Activated CD8-positive, alpha-beta memory T cell treated with anti-CD3 and anti-CD28 coated beads, Interleukin-2, amount 50 U/mL, for 1 hour (primary cell): ENCODE measurements at regions not wholly inside any gene's neighbourhood (a gene's known extent, or its start where the extent isn't known, plus 50 kb on each side); places are given as distances from the start of the nearest gene placed in this dataset.
"Not testable (repeated sequence)": the region's sequence is repeated elsewhere in the genome, so short reads cannot be mapped to it uniquely, and the experiment has no call there.

Source experiments
- DNase-seq: peaks from one replicate; pipeline ENCODE4 v3.0.0-alpha.2; 2020; ENCODE audit errors: extremely low read depth

- not testable (repeated sequence) for DNase-seq
These were observed 206.9 kb upstream of the CBLB start for GRCh38 chr3:106075731-106076130.

GRCh38 chr3:106078635-106079034 is 209.8 kb upstream of the CBLB start:
- no peak for DNase-seq

- DNase-seq, result no peak
These were observed 213.8 kb upstream of the CBLB start for GRCh38 chr3:106082616-106083015.

DNA sequence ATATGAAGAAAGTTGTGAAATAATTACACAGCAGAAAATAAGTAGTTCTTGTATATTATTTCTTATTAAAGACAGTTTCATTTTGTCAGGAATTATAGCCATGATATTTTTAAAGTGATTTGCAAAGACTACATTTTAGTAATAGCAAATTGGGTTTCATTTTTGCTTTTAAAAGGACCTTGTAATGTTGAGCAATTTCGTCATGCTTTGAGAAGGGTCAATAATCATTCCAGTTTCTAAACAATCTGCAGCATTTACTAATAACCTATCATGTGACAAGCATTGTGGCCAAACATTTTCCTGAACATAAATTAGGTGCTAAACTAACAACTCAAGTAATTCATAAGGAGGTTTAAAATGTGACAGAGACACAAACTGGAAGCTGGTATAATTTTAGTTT is 214.4 kb upstream of the CBLB start:
- DNase-seq, result no peak

DNA sequence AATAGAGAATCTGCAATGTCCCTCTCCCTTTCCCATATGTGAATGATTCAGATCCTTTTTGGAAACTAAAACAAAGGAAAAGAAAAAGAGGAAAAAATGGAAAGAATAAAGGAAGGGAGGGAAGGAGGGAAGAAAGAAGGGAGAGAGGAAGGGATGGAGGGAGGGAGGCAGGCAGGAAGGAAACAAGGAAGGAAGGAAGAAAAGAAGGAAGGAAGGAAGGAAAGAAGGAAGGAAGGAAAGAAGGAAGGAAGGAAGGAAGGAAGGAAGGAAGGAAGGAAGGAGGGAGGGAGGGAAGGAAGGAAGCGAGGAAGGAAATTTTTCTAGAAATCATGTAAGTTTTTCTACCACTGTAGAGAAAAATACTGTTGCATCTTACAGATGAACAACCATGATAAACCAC is 215.0 kb upstream of the CBLB start:
- DNase-seq, result no peak

- DNase-seq, result no peak
These were observed 217.2 kb upstream of the CBLB start for GRCh38 chr3:106086038-106086437.

- no peak for DNase-seq
These were observed 217.8 kb upstream of the CBLB start for GRCh38 chr3:106086636-106087035.

- no peak for DNase-seq
These were observed 219.5 kb upstream of the CBLB start for GRCh38 chr3:106088304-106088703.

GRCh38 chr3:106088899-106089298 is 220.1 kb upstream of the CBLB start:
- no peak for DNase-seq

DNA sequence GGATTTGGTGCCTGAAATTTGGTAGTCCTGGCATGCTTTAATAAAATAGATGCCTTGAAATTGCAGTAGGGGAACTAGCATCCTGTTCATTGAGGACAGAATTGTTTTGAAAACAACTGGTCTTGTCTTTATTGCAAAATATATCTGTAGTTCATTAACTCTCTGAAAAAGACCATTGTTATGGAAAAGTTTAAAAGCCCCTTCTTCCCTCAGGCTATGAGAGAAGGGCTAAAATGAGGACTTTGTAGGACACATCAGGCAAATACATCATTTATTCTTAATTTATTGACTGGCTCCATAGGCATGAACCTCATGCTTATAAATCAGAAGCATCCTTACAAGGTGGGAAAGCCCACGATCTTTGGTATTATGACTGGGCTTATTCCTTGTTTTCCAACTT is 221.0 kb upstream of the CBLB start:
- DNase-seq, result no peak

DNA sequence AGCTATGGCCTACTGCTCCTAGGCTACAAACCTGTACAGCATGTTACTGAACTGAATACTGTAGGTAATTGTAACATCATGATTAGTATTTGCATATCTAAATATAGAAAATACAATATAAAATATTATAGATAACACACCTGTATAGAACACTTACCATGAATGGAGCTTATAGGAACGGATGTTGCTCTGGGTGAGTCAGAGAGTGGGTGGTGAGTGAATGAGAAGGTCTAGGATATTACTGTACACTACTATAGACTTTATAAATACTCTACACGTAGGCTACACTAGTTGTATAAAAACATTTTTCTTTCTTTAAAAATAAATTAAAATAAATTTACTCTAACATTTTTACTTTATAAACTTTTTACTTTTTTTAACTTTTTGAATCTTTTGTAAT is 224.0 kb upstream of the CBLB start:
- no peak for DNase-seq

GRCh38 chr3:106093616-106094015 is 224.8 kb upstream of the CBLB start:
- DNase-seq, result no peak

- no peak for DNase-seq
These were observed 229.1 kb upstream of the CBLB start for GRCh38 chr3:106097817-106098435.

DNA sequence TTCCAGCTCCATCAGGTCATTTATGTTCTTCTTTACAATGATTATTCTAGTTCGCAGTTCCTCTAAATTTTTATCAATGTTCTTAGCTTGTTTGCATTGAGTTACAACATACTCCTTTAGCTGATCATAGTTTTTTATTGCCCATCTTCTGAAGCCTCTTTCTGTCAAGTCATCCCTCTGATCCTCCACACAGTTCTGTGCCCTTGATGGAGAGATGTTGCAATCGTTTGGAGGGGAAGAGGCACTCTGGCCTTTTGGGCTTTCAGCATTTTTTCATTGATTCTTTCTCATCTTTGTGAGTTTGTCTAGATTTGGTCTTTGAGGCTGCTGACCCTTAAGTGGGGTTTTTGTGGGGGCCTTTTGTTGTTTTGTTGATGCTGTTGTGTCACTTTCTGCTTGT is 234.6 kb upstream of the CBLB start:
- no peak for DNase-seq

DNA sequence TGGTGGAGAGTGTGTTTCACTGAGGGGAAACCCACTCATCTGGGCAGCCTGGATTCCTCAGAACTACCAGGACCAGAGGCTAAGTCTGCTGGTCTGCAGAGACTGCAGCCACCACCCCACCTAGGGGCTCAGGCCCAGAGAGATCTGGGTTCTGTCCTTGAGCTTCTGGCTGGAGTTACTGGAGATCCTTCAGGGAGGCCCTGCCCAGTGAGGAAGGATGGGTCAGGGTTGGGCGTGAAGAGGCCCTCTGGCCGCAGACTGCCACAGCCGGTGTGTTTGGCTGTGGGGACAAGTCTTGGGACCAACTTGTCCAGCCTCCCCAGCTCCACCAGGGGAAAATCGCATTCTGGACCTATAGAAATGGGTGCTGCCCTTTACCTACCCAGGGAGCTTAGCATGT is 235.3 kb upstream of the CBLB start:
- no peak for DNase-seq

DNA sequence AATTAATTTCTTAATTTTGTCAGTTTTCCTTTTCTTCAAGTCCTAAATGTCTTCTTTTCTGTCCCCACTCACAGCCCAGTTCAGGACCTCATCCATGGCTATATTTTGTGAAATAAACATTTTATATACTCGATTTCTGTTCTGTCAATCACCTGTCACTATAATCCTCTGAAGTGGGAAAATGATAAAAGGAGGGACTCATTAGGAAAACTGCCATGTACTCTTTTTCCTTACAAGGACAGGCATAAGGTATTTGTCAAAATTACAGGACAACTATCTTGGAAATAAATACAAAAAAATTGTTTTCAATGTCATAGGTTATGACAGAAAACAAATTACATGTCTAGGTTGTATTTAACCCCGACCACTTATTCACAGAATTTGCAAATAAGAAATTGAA is 240.1 kb upstream of the CBLB start:
- DNase-seq, result no peak

DNA sequence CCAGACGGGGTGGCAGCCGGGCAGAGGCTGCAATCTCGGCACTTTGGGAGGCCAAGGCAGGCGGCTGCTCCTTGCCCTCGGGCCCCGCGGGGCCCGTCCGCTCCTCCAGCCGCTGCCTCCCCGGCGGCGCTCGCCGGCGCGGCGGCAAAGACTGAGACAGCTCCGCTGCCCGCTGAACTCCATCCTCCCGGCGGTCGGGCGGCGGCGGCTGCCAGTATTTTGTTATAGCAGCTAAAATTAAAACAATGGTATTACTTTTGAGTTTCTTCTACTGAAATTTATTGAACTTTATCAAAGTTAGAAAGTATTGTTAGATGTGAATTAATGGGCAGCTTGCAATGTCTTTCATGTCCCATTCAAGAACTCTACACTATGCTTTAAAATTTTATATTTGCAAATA is 243.7 kb upstream of the CBLB start:
- DNase-seq, result not testable (repeated sequence)

GRCh38 chr3:106113747-106114146 is 244.9 kb upstream of the CBLB start:
- DNase-seq, result no peak

DNA sequence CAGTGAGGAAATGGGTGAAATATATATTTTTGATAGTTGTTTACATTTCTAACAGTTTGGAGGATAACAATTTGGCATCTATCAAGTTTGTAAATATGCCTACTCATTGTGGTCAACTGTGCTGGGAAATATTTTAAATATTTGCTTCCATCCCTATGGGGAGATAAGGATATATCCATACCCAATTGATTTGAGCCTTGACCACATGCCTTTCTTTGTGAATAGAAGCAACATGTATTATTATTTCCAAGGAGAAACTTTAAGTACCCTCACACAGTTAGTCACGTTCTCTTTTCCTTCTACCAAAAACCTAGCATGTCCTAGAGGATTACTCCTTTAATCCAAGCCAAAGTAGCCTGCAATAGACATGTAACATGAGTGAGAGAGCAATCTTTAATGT is 245.4 kb upstream of the CBLB start:
- no peak for DNase-seq

- no peak for DNase-seq
These were observed 246.0 kb upstream of the CBLB start for GRCh38 chr3:106114848-106115247.

- DNase-seq, result no peak
These were observed 246.7 kb upstream of the CBLB start for GRCh38 chr3:106115557-106115956.

- DNase-seq, result no peak
These were observed 248.1 kb upstream of the CBLB start for GRCh38 chr3:106116733-106117489.

DNA sequence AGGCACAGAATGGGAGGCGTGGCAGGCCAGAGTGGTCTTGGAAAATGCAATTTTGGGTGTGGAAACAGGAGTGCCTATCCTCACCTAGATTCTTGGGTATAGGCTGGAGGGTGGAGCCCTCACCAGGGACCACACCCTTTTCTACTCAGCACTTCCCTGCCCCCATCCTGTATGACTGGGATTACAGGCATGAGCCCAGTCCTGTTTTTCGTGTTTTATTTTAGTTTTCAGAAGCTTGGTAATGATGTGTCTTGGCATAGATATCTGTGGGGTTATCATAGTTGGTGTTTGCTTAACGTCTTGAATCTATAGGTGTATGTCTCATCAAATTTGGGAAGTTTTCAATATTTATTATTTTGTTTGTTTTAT is 248.7 kb upstream of the CBLB start:
- no peak for DNase-seq

DNA sequence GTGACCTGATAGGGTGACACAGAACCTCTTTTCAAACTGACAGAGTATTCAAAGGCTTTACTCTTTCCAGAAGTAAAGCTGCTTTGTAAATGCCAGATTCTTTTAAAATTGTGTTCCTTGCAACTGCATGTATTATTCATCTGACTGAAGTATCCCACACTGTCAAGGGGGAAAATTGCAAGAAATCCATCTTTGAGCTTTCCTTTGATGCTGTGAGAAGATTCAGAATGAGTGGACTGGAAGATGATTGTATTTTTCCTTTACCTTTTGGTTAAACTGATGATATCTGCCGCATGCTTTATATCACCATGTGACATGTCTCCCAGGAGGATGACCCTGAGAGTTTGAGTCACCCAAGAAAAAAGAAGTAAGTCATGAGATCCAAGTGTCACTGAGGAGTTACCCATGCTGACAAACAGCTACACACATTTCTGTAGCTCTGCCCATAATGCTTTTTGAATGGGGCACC is 250.8 kb upstream of the CBLB start:
- no peak for DNase-seq
